VCaP (cell line): ENCODE measurements at regions not wholly inside any gene's neighbourhood (a gene's known extent, or its start where the extent isn't known, plus 50 kb on each side); places are given as distances from the start of the nearest gene placed in this dataset.
A peak's percentile ranks its signal among the peaks of the same experiment; 100 is the strongest.
"Not testable (repeated sequence)": the region's sequence is repeated elsewhere in the genome, so short reads cannot be mapped to it uniquely, and the experiment has no call there.

Experiments
- H3K27ac ChIP-seq: fragments of 450-650 bp; 2 replicates; pipeline ENCODE4 v1.5.1; 2017
- TF ChIP-seq, protein P1 (sequence below): fragments of 450-650 bp; conservative IDR thresholded peaks from 2 replicates; pipeline ENCODE4 v1.5.1; 2017; ENCODE audit warnings: mild to moderate bottlenecking, moderate library complexity

DNA sequence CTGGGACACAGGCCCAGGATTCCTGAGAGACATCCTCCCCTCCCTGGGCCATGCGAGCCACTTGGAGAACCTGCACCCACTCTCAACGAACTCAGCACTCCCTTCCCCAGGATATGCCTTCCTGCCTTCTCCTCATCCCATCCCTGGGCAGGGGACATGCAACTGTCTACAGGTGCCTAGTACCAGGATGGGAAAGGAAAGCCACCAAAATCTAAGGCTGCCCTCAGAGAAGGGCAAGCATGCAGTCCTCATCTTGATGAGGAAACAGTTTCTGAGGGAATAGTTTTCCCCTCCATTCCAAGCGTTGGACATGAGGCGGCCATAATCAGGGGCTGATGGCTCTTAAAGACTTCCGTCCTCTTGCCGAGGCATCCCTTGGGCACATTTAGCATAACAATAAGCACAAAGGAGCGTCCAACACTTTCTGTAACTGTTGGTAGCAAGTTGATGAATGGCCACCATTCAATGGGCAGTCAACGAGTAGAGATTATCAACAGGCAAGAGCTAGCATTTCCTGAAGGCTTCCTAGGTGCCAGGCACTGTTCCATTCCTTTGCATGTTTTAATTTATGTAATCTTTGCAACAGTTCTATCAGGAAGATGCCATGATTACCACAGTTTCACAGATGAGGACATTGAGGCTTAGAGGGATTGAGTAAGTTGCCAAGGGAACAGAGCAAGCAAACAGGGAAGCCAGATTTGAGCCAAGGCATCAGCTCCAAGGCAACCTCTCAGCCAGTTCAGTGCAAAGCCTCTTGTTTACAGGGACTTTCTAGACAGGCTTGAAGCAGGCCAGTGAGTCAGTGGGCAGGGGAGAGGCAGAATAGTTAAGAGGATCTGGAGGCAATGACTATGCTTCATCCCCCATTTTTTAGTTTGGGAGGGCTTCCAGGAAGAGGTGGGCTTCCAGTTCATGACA is 105.1 kb downstream of the SINHCAF start:
- TF ChIP-seq, protein P1, sequence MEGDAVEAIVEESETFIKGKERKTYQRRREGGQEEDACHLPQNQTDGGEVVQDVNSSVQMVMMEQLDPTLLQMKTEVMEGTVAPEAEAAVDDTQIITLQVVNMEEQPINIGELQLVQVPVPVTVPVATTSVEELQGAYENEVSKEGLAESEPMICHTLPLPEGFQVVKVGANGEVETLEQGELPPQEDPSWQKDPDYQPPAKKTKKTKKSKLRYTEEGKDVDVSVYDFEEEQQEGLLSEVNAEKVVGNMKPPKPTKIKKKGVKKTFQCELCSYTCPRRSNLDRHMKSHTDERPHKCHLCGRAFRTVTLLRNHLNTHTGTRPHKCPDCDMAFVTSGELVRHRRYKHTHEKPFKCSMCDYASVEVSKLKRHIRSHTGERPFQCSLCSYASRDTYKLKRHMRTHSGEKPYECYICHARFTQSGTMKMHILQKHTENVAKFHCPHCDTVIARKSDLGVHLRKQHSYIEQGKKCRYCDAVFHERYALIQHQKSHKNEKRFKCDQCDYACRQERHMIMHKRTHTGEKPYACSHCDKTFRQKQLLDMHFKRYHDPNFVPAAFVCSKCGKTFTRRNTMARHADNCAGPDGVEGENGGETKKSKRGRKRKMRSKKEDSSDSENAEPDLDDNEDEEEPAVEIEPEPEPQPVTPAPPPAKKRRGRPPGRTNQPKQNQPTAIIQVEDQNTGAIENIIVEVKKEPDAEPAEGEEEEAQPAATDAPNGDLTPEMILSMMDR = no peak
- H3K27ac ChIP-seq = no peak overlapping the region

DNA sequence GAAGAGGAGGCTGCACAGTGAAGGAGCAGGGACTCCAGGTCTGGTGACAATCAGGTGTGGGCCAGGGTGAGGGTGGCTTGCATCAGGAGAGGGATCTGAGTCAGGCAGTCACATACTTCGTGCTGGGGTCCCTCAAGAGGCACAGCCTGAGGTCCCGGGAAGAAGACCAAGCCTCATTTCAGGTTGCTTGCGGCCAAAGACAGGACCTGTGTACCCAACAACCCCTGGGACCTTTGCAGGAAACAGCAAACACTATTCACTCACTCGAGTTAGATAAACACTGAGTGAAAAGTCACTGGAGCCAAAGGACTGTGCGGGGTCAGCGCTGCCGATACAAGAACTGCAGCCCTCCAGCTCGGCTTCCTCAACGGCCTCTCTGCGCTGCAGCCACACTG is 104.4 kb downstream of the SINHCAF start:
- H3K27ac ChIP-seq = no peak overlapping the region
- TF ChIP-seq, protein P1 = no peak

DNA sequence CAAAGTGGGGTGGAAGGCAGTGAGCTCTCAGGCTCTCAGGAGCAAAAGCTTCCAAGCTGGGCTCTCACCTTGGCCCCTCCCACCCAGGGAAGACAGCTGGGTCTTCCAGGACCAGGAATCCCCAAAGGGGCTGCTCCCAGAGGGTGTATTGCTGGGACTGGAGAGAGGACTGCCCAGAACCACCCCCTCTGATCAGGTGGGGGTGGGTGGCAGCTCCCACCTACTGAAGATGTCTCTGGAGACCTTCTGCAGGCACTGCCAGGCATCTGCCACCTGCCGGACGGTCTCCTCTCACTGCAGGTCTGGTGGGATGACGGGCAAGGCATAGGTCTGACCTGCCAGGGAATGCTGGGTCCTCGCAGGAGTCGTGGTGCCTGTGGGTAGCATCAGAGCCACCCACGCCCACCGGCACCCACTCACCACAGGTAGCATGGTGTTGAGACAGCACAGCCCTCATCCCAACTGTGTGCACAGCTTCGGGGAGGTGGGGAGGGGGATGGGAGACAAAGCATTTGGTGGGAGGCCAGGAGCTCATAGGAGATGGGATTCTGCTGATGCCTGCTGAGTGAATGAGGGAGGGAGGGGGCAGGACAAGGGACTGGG is 103.2 kb downstream of the SINHCAF start:
- TF ChIP-seq, protein P1 = no peak
- no peak overlapping the region for H3K27ac ChIP-seq

DNA sequence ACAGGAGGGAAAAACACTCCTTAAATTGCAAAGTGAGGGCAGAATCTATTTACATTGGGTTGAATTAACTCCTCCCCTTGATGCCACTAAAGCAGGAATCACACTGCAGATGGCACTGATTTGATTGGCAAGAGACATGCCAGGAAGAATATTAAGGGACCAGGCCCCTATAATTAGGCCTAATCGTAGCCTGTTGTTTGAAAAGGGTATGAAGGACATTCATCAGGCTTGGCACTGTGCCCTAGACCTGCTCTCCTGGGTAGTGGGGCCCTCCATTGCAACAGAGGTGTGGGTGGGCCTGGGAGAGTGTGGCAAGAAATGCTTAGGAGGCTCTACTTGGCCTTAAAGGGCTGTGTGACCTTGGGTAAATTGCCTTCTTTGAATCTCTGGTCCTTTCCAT is 102.3 kb downstream of the SINHCAF start:
- H3K27ac ChIP-seq = not testable (repeated sequence)

DNA sequence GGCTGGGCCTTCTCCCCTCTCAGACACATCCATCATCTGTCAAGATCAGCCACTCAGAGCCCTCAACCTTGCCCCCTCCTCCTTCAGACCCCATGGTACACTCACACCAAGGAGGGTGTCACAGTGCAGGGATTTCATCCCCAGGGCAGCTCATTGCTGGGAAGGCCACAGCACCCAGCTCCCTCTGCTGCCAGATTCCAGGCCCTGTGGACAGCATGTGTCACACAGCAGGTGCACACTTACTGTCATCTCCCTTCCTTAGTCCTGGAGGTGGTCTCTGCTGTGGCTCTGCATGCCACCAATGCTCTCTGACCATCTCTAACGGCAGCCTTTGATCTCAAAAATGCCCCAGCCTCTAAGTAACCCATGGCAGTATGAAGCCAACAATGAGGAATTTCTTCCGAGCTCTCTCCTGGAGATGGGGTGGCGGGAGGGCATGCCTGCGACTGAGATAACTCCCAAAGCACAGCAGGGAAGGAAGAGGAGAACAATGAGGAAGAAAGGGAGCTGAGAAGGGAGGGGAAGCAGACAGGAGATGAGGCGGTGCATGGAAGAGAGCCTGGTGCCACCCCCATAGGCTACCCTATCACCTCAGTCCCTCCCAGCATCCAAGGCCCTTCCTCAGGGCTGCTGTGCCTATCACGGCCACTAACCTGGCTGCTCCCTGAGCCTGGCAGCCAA is 101.0 kb downstream of the SINHCAF start:
- TF ChIP-seq, protein P1 = no peak
- no peak overlapping the region for H3K27ac ChIP-seq

DNA sequence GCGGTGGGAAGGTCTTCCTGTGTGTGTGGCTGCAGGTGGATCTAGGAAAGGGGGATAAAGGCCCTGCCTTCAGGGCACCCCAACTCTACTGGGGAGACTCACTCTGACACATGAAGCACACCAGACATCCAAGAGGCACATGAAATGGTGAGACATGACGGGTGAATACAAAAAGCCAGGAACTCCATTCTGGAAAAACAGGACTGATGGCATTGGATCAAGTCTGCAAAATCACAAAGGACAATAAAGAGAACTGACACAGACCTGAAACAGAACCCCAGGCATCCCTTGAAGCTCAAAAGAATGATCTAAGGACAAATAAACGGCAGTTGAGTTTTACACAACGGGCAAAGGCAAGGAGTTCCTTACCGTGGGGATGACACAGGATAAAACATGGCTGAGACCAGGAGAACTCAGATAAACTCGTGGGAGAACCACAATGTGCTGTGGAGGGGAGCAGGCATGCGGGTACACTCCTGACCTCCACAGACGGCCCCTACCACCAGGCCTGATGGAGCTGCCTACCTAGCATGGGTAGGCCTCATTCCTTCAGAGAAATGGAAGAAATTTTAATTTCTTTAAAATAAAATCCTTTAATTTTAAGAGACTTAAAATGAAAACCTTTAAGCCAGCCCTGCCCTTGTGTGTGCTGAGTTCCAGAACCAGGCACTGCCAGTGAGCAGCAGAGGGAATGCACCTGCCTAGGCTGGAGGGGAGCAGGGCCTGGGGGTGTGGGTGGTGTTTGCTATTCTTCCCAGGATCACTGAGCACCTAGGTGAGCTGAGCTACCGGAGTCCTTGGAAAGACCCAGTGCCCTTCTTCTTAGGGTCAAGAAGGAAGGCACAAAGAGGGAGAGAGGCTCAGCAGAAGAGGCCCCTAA is 100.1 kb downstream of the SINHCAF start:
- TF ChIP-seq, protein P1 = no peak
- peak overlapping the region; percentile 8; the same call in 1 of the 2 replicates for H3K27ac ChIP-seq

DNA sequence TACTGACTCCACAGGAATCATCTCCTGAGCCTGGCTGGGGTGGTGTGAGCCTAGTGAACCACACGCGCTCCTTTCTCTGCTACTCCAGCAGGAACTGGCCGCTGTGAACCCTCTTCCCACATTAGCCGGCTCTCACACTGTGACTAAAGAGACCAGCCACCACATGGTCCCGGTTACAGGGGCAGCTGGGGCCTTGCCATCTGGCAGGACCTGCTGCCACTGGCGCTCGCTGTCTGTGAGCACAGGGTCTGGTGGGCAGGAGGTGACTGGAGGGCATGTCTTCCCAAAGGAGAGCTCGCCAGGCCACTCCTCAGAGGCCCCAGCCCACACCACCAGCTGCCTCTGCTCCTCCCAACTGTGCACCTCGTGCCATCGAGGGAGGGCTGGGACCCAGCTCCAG is 99.3 kb downstream of the SINHCAF start:
- no peak overlapping the region for H3K27ac ChIP-seq
- TF ChIP-seq, protein P1 = no peak
